Liver (tissue), 3 donors: ENCODE measurements at regions not wholly inside any gene's neighbourhood (a gene's known extent, or its start where the extent isn't known, plus 50 kb on each side); places are given as distances from the start of the nearest gene placed in this dataset.

ENCODE experiments used
- ATF3 ChIP-seq: IDR thresholded peaks from 2 replicates; pipeline ENCODE4 v1.6.1; 2016; ENCODE audit warnings: antibody characterized with exemption
- CTCF ChIP-seq: fragments of 150-350 bp; IDR thresholded peaks from 2 replicates; pipeline ENCODE4 v1.5.1; 2017; ENCODE audit warnings: improper control_type of control experiment, low read depth, low read length; ENCODE audit not compliant: missing input control
- EGR1 ChIP-seq, 2 donors: IDR thresholded peaks; 2 replicates each; pipeline ENCODE4 v1.6.1; 2016 to 2018; ENCODE audit warnings: antibody characterized with exemption in 2 of 2, low read depth in 2 of 2
- GABPA ChIP-seq, 2 donors: IDR thresholded peaks in 1 of 2; conservative IDR thresholded peaks in 1 of 2; 2 replicates each; pipeline ENCODE4 v1.6.1; 2016; ENCODE audit warnings: antibody characterized with exemption in 2 of 2, mild to moderate bottlenecking in 1 of 2, moderate library complexity in 1 of 2
- JUND ChIP-seq, 2 donors: IDR thresholded peaks; 2 replicates each; pipeline ENCODE4 v1.6.1; 2016; ENCODE audit warnings: antibody characterized with exemption in 2 of 2
- MAX ChIP-seq: IDR thresholded peaks from 2 replicates; pipeline ENCODE4 v1.6.1; 2016; ENCODE audit warnings: antibody characterized with exemption
- RAD21 ChIP-seq, 2 donors: IDR thresholded peaks; 2 replicates each; pipeline ENCODE4 v1.6.1; 2016; ENCODE audit warnings: antibody characterized with exemption in 2 of 2, mild to moderate bottlenecking in 2 of 2
- REST ChIP-seq: IDR thresholded peaks from 2 replicates; pipeline ENCODE4 v1.6.1; 2016; ENCODE audit warnings: antibody characterized with exemption, mild to moderate bottlenecking
- RXRA ChIP-seq, 2 donors: IDR thresholded peaks; 2 replicates each; pipeline ENCODE4 v1.6.1; 2017 to 2018; ENCODE audit warnings: antibody characterized with exemption in 2 of 2, mild to moderate bottlenecking in 1 of 2
- SP1 ChIP-seq: IDR thresholded peaks from 2 replicates; pipeline ENCODE4 v1.6.1; 2018; ENCODE audit warnings: antibody characterized with exemption, mild to moderate bottlenecking
- TAF1 ChIP-seq: conservative IDR thresholded peaks from 2 replicates; pipeline ENCODE4 v1.6.1; 2016; ENCODE audit warnings: antibody characterized with exemption, mild to moderate bottlenecking
- YY1 ChIP-seq: IDR thresholded peaks from 2 replicates; pipeline ENCODE4 v1.6.1; 2016; ENCODE audit warnings: antibody characterized with exemption, mild to moderate bottlenecking
- ZBTB33 ChIP-seq: IDR thresholded peaks from 2 replicates; pipeline ENCODE4 v1.6.1; 2016; ENCODE audit warnings: antibody characterized with exemption
- donor health status: healthy.
- donor health status: healthy.

- TF ChIP-seq CTCF (no peak), ATF3 (no peak), REST (no peak), GABPA (IDR thresholded peaks at IDR 0.05 in 1 of 2, conservative IDR thresholded peaks at IDR 0.05 in 1 of 2) (no peak), MAX (no peak), YY1 (no peak), TAF1 (no peak), RAD21 (IDR thresholded peaks at IDR 0.05) (no peak), SP1 (no peak), ZBTB33 (no peak), RXRA (IDR thresholded peaks at IDR 0.05) (no peak), JUND (IDR thresholded peaks at IDR 0.05) (no peak), EGR1 (IDR thresholded peaks at IDR 0.05; ENCODE audit: low read depth in 2 of 2) (no peak)
Observed at GRCh38 chr2:133951209-133951608, 302.7 kb upstream of the MGAT5 start.
